ENCODE measurements at regions not wholly inside any gene's neighbourhood (a gene's known extent, or its start where the extent isn't known, plus 50 kb on each side); places are given as distances from the start of the nearest gene placed in this dataset.

DNA sequence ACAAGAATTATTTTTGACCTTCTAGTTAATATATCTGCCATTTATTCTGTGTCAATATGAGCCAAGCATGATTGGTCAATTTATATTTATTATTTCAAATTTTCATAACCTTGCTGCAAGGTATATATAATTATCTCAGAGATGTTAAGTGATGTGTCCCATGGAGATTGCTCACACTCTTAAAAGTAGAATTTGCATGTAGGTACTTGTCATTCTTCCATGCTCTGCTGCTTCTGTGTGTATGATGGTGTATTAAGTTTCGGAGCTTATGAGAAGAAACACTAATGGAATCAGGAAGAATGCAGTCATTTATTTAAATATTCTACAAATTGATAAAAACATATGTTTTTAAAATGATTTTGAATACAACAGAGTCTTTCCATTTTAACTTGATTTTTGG lies 586.8 kb upstream of the MIR17HG start:
- no peaks in the 10 kb centered on the region for H4K20me1 ChIP-seq (ENCODE audit: insufficient read depth, low read length)
- no peaks in the 10 kb centered on the region for H3K9me3 ChIP-seq (ENCODE audit: low read depth, low read length)
- TF ChIP-seq, protein P1, sequence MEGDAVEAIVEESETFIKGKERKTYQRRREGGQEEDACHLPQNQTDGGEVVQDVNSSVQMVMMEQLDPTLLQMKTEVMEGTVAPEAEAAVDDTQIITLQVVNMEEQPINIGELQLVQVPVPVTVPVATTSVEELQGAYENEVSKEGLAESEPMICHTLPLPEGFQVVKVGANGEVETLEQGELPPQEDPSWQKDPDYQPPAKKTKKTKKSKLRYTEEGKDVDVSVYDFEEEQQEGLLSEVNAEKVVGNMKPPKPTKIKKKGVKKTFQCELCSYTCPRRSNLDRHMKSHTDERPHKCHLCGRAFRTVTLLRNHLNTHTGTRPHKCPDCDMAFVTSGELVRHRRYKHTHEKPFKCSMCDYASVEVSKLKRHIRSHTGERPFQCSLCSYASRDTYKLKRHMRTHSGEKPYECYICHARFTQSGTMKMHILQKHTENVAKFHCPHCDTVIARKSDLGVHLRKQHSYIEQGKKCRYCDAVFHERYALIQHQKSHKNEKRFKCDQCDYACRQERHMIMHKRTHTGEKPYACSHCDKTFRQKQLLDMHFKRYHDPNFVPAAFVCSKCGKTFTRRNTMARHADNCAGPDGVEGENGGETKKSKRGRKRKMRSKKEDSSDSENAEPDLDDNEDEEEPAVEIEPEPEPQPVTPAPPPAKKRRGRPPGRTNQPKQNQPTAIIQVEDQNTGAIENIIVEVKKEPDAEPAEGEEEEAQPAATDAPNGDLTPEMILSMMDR (IDR thresholded peaks at IDR 0.05; ENCODE audit: extremely low read depth, low read depth, low read length), result no peak
- H3K4me2 ChIP-seq (ENCODE audit: insufficient read depth, low read length), result no peak overlapping the region
- H3K79me2 ChIP-seq (ENCODE audit: insufficient read depth, low read length), result no peaks in the 10 kb centered on the region
- H3K27ac ChIP-seq (ENCODE audit: low read depth, low read length), result no peak overlapping the region
- DNase-seq (ENCODE audit: insufficient read length, low spot score, missing footprints), result no peak
- H3K36me3 ChIP-seq (ENCODE audit: insufficient read depth, low read length), result no peaks in the 10 kb centered on the region
- H2AFZ ChIP-seq (ENCODE audit: low read length), result no peak overlapping the region
- no peaks in the 10 kb centered on the region for H3K4me1 ChIP-seq (ENCODE audit: insufficient read depth, low read length)
- H3K27me3 ChIP-seq (ENCODE audit: insufficient read depth, low read length), result no peaks in the 10 kb centered on the region
- no peak overlapping the region for H3K4me3 ChIP-seq (ENCODE audit: insufficient read depth, low read length)

DNA sequence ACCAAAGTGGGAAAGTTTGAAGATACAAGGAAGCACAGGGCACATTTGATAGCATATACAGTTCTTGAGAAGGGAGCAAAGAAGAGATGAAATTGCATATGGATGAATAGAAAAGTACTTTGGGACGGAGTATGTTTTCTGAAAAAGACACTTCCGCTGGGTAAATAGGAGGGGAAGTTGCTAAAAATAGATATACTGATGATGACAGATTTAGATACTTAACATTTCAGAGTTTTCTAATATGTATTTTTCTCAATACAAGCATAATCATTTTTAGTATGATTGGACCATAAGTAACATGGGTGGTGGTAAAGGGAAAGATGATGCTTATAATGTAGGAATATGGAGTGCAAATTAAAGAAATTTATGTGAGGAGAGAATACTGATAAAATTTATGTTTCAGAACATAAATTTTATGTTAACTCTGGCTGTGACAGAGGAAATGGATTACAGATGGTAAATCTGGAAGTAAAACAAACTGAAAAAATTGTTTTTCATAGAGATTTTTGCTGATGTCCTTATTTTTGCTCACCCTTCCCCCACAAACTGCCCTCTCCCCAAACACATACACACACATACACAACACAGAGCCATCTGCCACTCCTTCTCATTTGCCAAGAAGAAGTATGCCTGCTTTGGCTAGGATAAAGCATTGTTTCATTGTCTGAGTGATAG lies 583.9 kb upstream of the MIR17HG start:
- DNase-seq (ENCODE audit: insufficient read length, low spot score, missing footprints), result no peak
- no peak overlapping the region for H2AFZ ChIP-seq (ENCODE audit: low read length)

DNA sequence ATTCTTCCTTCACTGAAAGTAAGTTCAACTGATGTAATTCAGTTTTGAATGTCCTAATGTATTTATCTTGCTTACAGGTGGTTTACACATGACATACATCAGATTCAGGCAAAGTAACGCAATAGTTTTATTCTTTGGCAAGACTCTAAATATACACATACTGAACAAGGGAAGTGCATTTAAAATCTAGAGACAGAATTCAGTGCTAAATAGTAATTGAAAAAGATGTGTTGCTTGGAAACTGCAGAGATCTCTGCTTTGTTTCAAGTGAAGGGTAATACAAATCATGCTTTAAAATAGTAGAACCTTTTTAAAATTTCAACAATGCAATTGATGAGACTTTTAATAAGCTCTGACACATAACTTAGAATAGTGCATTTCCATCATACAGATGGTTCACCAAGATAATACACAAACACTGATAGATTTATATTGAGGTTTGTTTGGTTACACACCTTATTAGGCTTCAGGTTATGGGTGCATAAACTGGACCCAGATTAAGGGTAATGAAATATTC lies 581.0 kb upstream of the MIR17HG start:
- Histone ChIP-seq H3K4me1 (ENCODE audit: insufficient read depth, low read length) (no peaks in the 10 kb centered on the region), H2AFZ (ENCODE audit: low read length) (no peak overlapping the region), H4K20me1 (ENCODE audit: insufficient read depth, low read length) (no peaks in the 10 kb centered on the region), H3K4me3 (ENCODE audit: insufficient read depth, low read length) (no peak overlapping the region), H3K79me2 (ENCODE audit: insufficient read depth, low read length) (no peaks in the 10 kb centered on the region), H3K27ac (ENCODE audit: low read depth, low read length) (no peak overlapping the region), H3K4me2 (ENCODE audit: insufficient read depth, low read length) (no peak overlapping the region), H3K9me3 (ENCODE audit: low read depth, low read length) (peaks cover 3% of the 10 kb centered on the region), H3K36me3 (ENCODE audit: insufficient read depth, low read length) (no peaks in the 10 kb centered on the region), H3K27me3 (ENCODE audit: insufficient read depth, low read length) (no peaks in the 10 kb centered on the region)
- TF ChIP-seq, protein P1 (IDR thresholded peaks at IDR 0.05; ENCODE audit: extremely low read depth, low read depth, low read length), result no peak
- no peak for DNase-seq (ENCODE audit: insufficient read length, low spot score, missing footprints)

More for the DNA sequence above, 583.9 kb upstream of the MIR17HG start:
- no peaks in the 10 kb centered on the region for H4K20me1 ChIP-seq (ENCODE audit: insufficient read depth, low read length)
- TF ChIP-seq, protein P1 (IDR thresholded peaks at IDR 0.05; ENCODE audit: extremely low read depth, low read depth, low read length), result no peak
- no peak overlapping the region for H3K4me2 ChIP-seq (ENCODE audit: insufficient read depth, low read length)
- no peaks in the 10 kb centered on the region for H3K36me3 ChIP-seq (ENCODE audit: insufficient read depth, low read length)
- no peaks in the 10 kb centered on the region for H3K4me1 ChIP-seq (ENCODE audit: insufficient read depth, low read length)
- H3K27me3 ChIP-seq (ENCODE audit: insufficient read depth, low read length), result no peaks in the 10 kb centered on the region
- no peak overlapping the region for H3K27ac ChIP-seq (ENCODE audit: low read depth, low read length)
- H3K9me3 ChIP-seq (ENCODE audit: low read depth, low read length), result peaks cover 3% of the 10 kb centered on the region
- H3K4me3 ChIP-seq (ENCODE audit: insufficient read depth, low read length), result no peak overlapping the region
- H3K79me2 ChIP-seq (ENCODE audit: insufficient read depth, low read length), result no peaks in the 10 kb centered on the region

DNA sequence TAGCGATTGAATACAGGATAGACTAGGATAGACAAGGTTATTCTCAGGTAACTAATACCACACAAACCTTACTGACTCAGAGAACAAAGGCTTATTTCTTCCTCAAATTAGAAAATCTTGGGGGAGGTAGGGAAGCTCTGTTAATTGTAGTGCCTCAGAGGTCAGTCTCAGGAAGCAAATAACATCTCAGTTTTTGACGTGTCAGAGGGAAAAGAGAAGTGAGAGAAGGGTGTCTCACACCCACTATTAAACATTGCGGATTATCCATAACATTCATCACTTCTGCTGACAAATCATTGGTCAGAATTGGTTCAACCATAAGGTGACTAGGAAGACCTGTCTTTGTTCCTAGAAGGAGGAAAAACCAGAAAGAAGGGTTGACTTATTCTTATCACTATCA lies 579.4 kb upstream of the MIR17HG start:
- TF ChIP-seq, protein P1 (IDR thresholded peaks at IDR 0.05; ENCODE audit: extremely low read depth, low read depth, low read length), result no peak
- no peak overlapping the region for H3K4me3 ChIP-seq (ENCODE audit: insufficient read depth, low read length)
- H3K27me3 ChIP-seq (ENCODE audit: insufficient read depth, low read length), result no peaks in the 10 kb centered on the region
- H4K20me1 ChIP-seq (ENCODE audit: insufficient read depth, low read length), result no peaks in the 10 kb centered on the region
- no peaks in the 10 kb centered on the region for H3K36me3 ChIP-seq (ENCODE audit: insufficient read depth, low read length)
- H3K9me3 ChIP-seq (ENCODE audit: low read depth, low read length), result peaks cover 3% of the 10 kb centered on the region
- H3K27ac ChIP-seq (ENCODE audit: low read depth, low read length), result no peak overlapping the region
- no peaks in the 10 kb centered on the region for H3K79me2 ChIP-seq (ENCODE audit: insufficient read depth, low read length)
- H3K4me2 ChIP-seq (ENCODE audit: insufficient read depth, low read length), result no peak overlapping the region
- H2AFZ ChIP-seq (ENCODE audit: low read length), result no peak overlapping the region
- H3K4me1 ChIP-seq (ENCODE audit: insufficient read depth, low read length), result no peaks in the 10 kb centered on the region
- DNase-seq (ENCODE audit: insufficient read length, low spot score, missing footprints), result no peak

Data from osteoblast (primary cell).